ENCODE measurements at regions not wholly inside any gene's neighbourhood (a gene's known extent, or its start where the extent isn't known, plus 50 kb on each side); places are given as distances from the start of the nearest gene placed in this dataset.
"Not testable (repeated sequence)": the region's sequence is repeated elsewhere in the genome, so short reads cannot be mapped to it uniquely, and the experiment has no call there.

GRCh38 chr1:37354876-37355650 is 119.3 kb upstream of the ZC3H12A start:
- DNase-seq (ENCODE audit: extremely low read depth, low read depth) = no peak
- no peak for TF ChIP-seq CTCF (IDR thresholded peaks at IDR 0.05; ENCODE audit: low read depth, low read length)

- TF ChIP-seq CTCF (IDR thresholded peaks at IDR 0.05; ENCODE audit: low read depth, low read length) = no peak
- DNase-seq (ENCODE audit: extremely low read depth, low read depth) = no peak
Measured at GRCh38 chr1:37358992-37359391, 115.4 kb upstream of the ZC3H12A start.

- DNase-seq (ENCODE audit: extremely low read depth, low read depth) = no peak
- TF ChIP-seq CTCF (IDR thresholded peaks at IDR 0.05; ENCODE audit: low read depth, low read length) = no peak
Measured at GRCh38 chr1:37360011-37360410, 114.4 kb upstream of the ZC3H12A start.

- no peak for TF ChIP-seq CTCF (IDR thresholded peaks at IDR 0.05; ENCODE audit: low read depth, low read length)
- DNase-seq (ENCODE audit: extremely low read depth, low read depth) = no peak
Measured at GRCh38 chr1:37362594-37363385, 111.6 kb upstream of the ZC3H12A start.

- DNase-seq (ENCODE audit: extremely low read depth, low read depth) = no peak
- TF ChIP-seq CTCF (IDR thresholded peaks at IDR 0.05; ENCODE audit: low read depth, low read length) = no peak
Measured at GRCh38 chr1:37363535-37363934, 110.8 kb upstream of the ZC3H12A start.

GRCh38 chr1:37368665-37369315 is 105.6 kb upstream of the ZC3H12A start:
- DNase-seq (ENCODE audit: extremely low read depth, low read depth) = not testable (repeated sequence)

- no peak for TF ChIP-seq CTCF (IDR thresholded peaks at IDR 0.05; ENCODE audit: low read depth, low read length)
- DNase-seq (ENCODE audit: extremely low read depth, low read depth) = no peak
Measured at GRCh38 chr1:37372302-37372701, 102.1 kb upstream of the ZC3H12A start.
